Activated naive CD4-positive, alpha-beta T cell treated with anti-CD3 and anti-CD28 coated beads, Interleukin-2, amount 10 ng/mL, durations not matched to agents 7 days and 5 days (primary cell): ENCODE measurements at regions not wholly inside any gene's neighbourhood (a gene's known extent, or its start where the extent isn't known, plus 50 kb on each side); places are given as distances from the start of the nearest gene placed in this dataset.

Experiments used
- CTCF ChIA-PET: fragments of 350-600 bp; sonication (Branson Sonifier 250); formaldehyde crosslinking; loops from one replicate; lab custom pipeline; 2021; ENCODE audit warnings: antibody characterized with exemption; lab: Charles Lee
- DNase-seq: peaks from one replicate; pipeline ENCODE4 v3.0.0-alpha.2; 2020
- H3K27ac Mint-ChIP-seq: one replicate; pipeline ENCODE4 v1.8.0; 2021; ENCODE audit warnings: mild to moderate bottlenecking, moderate library complexity, mixed read lengths
- H3K27me3 Mint-ChIP-seq: one replicate; pipeline ENCODE4 v1.8.0; 2021; ENCODE audit warnings: mild to moderate bottlenecking, mixed read lengths
- H3K36me3 Mint-ChIP-seq: one replicate; pipeline ENCODE4 v1.8.0; 2021; ENCODE audit warnings: mixed read lengths
- H3K4me1 Mint-ChIP-seq: one replicate; pipeline ENCODE4 v1.8.0; 2021; ENCODE audit warnings: mixed read lengths
- H3K4me3 Mint-ChIP-seq: one replicate; pipeline ENCODE4 v1.8.0; 2021; ENCODE audit warnings: mild to moderate bottlenecking, moderate library complexity, mixed read lengths
- H3K9me3 Mint-ChIP-seq: one replicate; pipeline ENCODE4 v1.8.0; 2021; ENCODE audit warnings: mixed read lengths

- H3K9me3 Mint-ChIP-seq: no peaks in the 10 kb centered on the region
- H3K36me3 Mint-ChIP-seq: no peaks in the 10 kb centered on the region
- no peaks in the 10 kb centered on the region for H3K4me1 Mint-ChIP-seq
- no peaks in the 10 kb centered on the region for H3K27me3 Mint-ChIP-seq
- H3K27ac Mint-ChIP-seq: no peak overlapping the region
- CTCF ChIA-PET: no interaction called here
- no peak overlapping the region for H3K4me3 Mint-ChIP-seq
- DNase-seq: no peak
These were observed 347.2 kb upstream of the WWC1 start for GRCh38 chr5:167944121-167944852.

GRCh38 chr5:167945542-167946384 lies 345.7 kb upstream of the WWC1 start:
- no peak for DNase-seq
- no peak overlapping the region for H3K4me3 Mint-ChIP-seq
- no peaks in the 10 kb centered on the region for H3K36me3 Mint-ChIP-seq
- H3K27ac Mint-ChIP-seq: no peak overlapping the region
- no peaks in the 10 kb centered on the region for H3K27me3 Mint-ChIP-seq
- CTCF ChIA-PET: interaction anchor here (0.6 to 0.7 kb wide), 2 partner anchors 49 to 252 kb away, joined by 3 to 4 read pairs; no protein-coding TSS in a partner anchor
- H3K9me3 Mint-ChIP-seq: no peaks in the 10 kb centered on the region
- H3K4me1 Mint-ChIP-seq: no peaks in the 10 kb centered on the region

DNA sequence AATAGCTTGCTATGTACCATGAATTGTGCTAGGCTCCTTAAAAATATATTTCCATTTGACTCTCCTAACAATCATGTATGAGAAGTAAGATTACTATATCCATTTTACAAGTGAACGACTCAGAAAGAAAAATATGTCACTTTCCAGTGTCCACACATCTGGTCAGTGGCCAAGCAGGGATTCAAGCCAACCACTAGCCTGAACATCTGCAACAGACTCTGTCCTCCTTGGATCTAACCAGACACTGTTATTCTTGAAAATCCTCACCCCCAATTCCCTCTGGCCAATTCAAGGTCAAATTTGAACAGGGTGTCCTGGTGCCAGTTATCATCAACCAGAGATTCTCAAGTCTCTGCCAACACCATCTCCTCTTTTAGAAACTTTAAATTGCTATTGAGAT lies 344.1 kb upstream of the WWC1 start:
- H3K9me3 Mint-ChIP-seq: no peaks in the 10 kb centered on the region
- no peaks in the 10 kb centered on the region for H3K4me1 Mint-ChIP-seq
- H3K4me3 Mint-ChIP-seq: no peak overlapping the region
- H3K27me3 Mint-ChIP-seq: no peaks in the 10 kb centered on the region
- no peak for DNase-seq
- H3K27ac Mint-ChIP-seq: no peak overlapping the region
- CTCF ChIA-PET: no interaction called here
- no peaks in the 10 kb centered on the region for H3K36me3 Mint-ChIP-seq

- DNase-seq: no peak
- Mint-ChIP-seq H3K4me3 (no peak overlapping the region), H3K27me3 (no peaks in the 10 kb centered on the region), H3K9me3 (no peaks in the 10 kb centered on the region), H3K27ac (no peak overlapping the region), H3K36me3 (no peaks in the 10 kb centered on the region), H3K4me1 (no peaks in the 10 kb centered on the region)
- CTCF ChIA-PET: no interaction called here
These were observed 343.2 kb upstream of the WWC1 start for GRCh38 chr5:167948251-167948650.

GRCh38 chr5:167949435-167949834 lies 342.0 kb upstream of the WWC1 start:
- no peaks in the 10 kb centered on the region for H3K27me3 Mint-ChIP-seq

GRCh38 chr5:167950126-167950721 lies 341.2 kb upstream of the WWC1 start:
- H3K9me3 Mint-ChIP-seq: peaks cover under 1% of the 10 kb centered on the region
- CTCF ChIA-PET: no interaction called here
- H3K27ac Mint-ChIP-seq: no peak overlapping the region
- H3K27me3 Mint-ChIP-seq: no peaks in the 10 kb centered on the region
- DNase-seq: no peak
- no peaks in the 10 kb centered on the region for H3K4me1 Mint-ChIP-seq
- H3K36me3 Mint-ChIP-seq: no peaks in the 10 kb centered on the region
- no peak overlapping the region for H3K4me3 Mint-ChIP-seq

More at GRCh38 chr5:167949435-167949834, 342.0 kb upstream of the WWC1 start:
- Mint-ChIP-seq H3K4me1 (no peaks in the 10 kb centered on the region), H3K27ac (no peak overlapping the region), H3K4me3 (no peak overlapping the region), H3K36me3 (no peaks in the 10 kb centered on the region), H3K9me3 (no peaks in the 10 kb centered on the region)
- no peak for DNase-seq
- CTCF ChIA-PET: no interaction called here

- Mint-ChIP-seq H3K4me1 (no peaks in the 10 kb centered on the region), H3K4me3 (no peak overlapping the region), H3K27ac (no peak overlapping the region), H3K9me3 (peaks cover 2% of the 10 kb centered on the region), H3K36me3 (no peaks in the 10 kb centered on the region), H3K27me3 (no peaks in the 10 kb centered on the region)
- CTCF ChIA-PET: no interaction called here
- DNase-seq: no peak
These were observed 340.3 kb upstream of the WWC1 start for GRCh38 chr5:167951116-167951515.

GRCh38 chr5:167952278-167952995 lies 339.0 kb upstream of the WWC1 start:
- Mint-ChIP-seq H3K27me3 (no peaks in the 10 kb centered on the region), H3K4me3 (no peak overlapping the region), H3K9me3 (peaks cover 2% of the 10 kb centered on the region), H3K36me3 (no peaks in the 10 kb centered on the region), H3K4me1 (no peaks in the 10 kb centered on the region), H3K27ac (no peak overlapping the region)
- DNase-seq: no peak
- CTCF ChIA-PET: no interaction called here

DNA sequence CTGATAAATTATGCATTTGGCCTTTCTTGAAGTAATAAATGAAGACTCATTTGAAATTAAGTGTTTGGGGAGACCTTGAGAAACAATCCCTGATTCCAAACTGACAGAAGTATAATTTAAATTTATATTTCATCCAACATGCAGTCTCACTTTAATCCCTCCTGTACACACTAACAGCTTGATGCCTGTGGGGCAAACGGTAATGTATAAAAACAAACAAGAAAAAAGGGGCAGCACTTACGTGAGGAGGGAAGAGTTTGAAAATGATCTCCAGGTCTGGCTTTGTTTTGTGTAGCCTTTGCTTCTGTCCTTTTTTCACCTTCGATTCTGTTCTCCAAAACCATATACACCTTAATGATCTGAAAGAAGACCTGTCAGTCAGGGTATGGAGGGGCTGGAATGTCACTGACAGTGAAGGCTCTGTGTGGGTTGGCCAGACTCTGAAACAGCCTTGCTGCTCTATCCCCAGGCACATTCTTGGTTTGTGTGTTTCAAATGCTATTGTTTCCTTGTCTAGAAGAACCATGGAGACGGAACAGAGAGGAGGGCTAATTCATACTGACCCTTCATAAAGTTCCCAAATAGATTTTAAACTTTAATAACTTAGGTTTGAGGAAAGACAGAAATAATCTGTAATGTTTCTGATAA lies 338.2 kb upstream of the WWC1 start:
- Mint-ChIP-seq H3K4me1 (no peaks in the 10 kb centered on the region), H3K36me3 (no peaks in the 10 kb centered on the region), H3K9me3 (peaks cover 5% of the 10 kb centered on the region), H3K27me3 (no peaks in the 10 kb centered on the region), H3K27ac (no peak overlapping the region), H3K4me3 (no peak overlapping the region)
- no peak for DNase-seq
- CTCF ChIA-PET: no interaction called here

GRCh38 chr5:167961731-167962130 lies 329.7 kb upstream of the WWC1 start:
- H3K36me3 Mint-ChIP-seq: no peaks in the 10 kb centered on the region
- H3K27ac Mint-ChIP-seq: no peak overlapping the region
- H3K9me3 Mint-ChIP-seq: peaks cover 10% of the 10 kb centered on the region
- DNase-seq: no peak
- H3K4me3 Mint-ChIP-seq: no peak overlapping the region
- CTCF ChIA-PET: no interaction called here
- no peaks in the 10 kb centered on the region for H3K27me3 Mint-ChIP-seq
- H3K4me1 Mint-ChIP-seq: no peaks in the 10 kb centered on the region

- no peaks in the 10 kb centered on the region for H3K27me3 Mint-ChIP-seq
- H3K4me1 Mint-ChIP-seq: no peaks in the 10 kb centered on the region
- H3K27ac Mint-ChIP-seq: no peak overlapping the region
- no peaks in the 10 kb centered on the region for H3K36me3 Mint-ChIP-seq
- H3K9me3 Mint-ChIP-seq: peaks cover 2% of the 10 kb centered on the region
- H3K4me3 Mint-ChIP-seq: no peak overlapping the region
- CTCF ChIA-PET: no interaction called here
- no peak for DNase-seq
These were observed 326.9 kb upstream of the WWC1 start for GRCh38 chr5:167964529-167964928.

GRCh38 chr5:167965710-167966109 lies 325.7 kb upstream of the WWC1 start:
- no peaks in the 10 kb centered on the region for H3K4me1 Mint-ChIP-seq
- CTCF ChIA-PET: no interaction called here
- no peak for DNase-seq
- H3K27ac Mint-ChIP-seq: no peak overlapping the region
- H3K36me3 Mint-ChIP-seq: no peaks in the 10 kb centered on the region
- H3K9me3 Mint-ChIP-seq: peaks cover 4% of the 10 kb centered on the region
- H3K4me3 Mint-ChIP-seq: no peak overlapping the region
- no peaks in the 10 kb centered on the region for H3K27me3 Mint-ChIP-seq

- CTCF ChIA-PET: no interaction called here
- Mint-ChIP-seq H3K4me3 (no peak overlapping the region), H3K27me3 (no peaks in the 10 kb centered on the region), H3K36me3 (no peaks in the 10 kb centered on the region), H3K27ac (no peak overlapping the region), H3K4me1 (no peaks in the 10 kb centered on the region), H3K9me3 (peaks cover 2% of the 10 kb centered on the region)
- DNase-seq: no peak
These were observed 324.5 kb upstream of the WWC1 start for GRCh38 chr5:167966979-167967378.
